HG02588 (cell line): ENCODE measurements at regions not wholly inside any gene's neighbourhood (a gene's known extent, or its start where the extent isn't known, plus 50 kb on each side); places are given as distances from the start of the nearest gene placed in this dataset.

Experiments used
- ATAC-seq: cut with Tn5 transposase; IDR thresholded peaks from one replicate; pipeline ENCODE4 v1.9.1; 2021; ENCODE audit warnings: mild to moderate bottlenecking, moderate library complexity; ENCODE audit not compliant: unreplicated experiment

- no peak for ATAC-seq
These were observed 519.3 kb upstream of the CADM2 start for GRCh38 chr3:84439476-84439875.

- ATAC-seq: no peak
These were observed 518.5 kb upstream of the CADM2 start for GRCh38 chr3:84440291-84440690.

GRCh38 chr3:84442533-84442932 is 516.3 kb upstream of the CADM2 start:
- no peak for ATAC-seq

- no peak for ATAC-seq
These were observed 513.9 kb upstream of the CADM2 start for GRCh38 chr3:84444726-84445521.

GRCh38 chr3:84487296-84487695 is 471.5 kb upstream of the CADM2 start:
- no peak for ATAC-seq

GRCh38 chr3:84504761-84505160 is 454.0 kb upstream of the CADM2 start:
- ATAC-seq: no peak

- no peak for ATAC-seq
These were observed 448.8 kb upstream of the CADM2 start for GRCh38 chr3:84510007-84510406.

- ATAC-seq: no peak
These were observed 435.9 kb upstream of the CADM2 start for GRCh38 chr3:84522893-84523292.

GRCh38 chr3:84536916-84537315 is 421.9 kb upstream of the CADM2 start:
- ATAC-seq: no peak

GRCh38 chr3:84538597-84538996 is 420.2 kb upstream of the CADM2 start:
- no peak for ATAC-seq

- ATAC-seq: no peak
These were observed 411.6 kb upstream of the CADM2 start for GRCh38 chr3:84547207-84547606.

GRCh38 chr3:84547971-84548970 is 410.5 kb upstream of the CADM2 start:
- ATAC-seq: peak; percentile 93

- ATAC-seq: no peak
These were observed 403.2 kb upstream of the CADM2 start for GRCh38 chr3:84555629-84556028.

- no peak for ATAC-seq
These were observed 392.5 kb upstream of the CADM2 start for GRCh38 chr3:84566256-84566655.

GRCh38 chr3:84567796-84568195 is 391.0 kb upstream of the CADM2 start:
- no peak for ATAC-seq

GRCh38 chr3:84573962-84574361 is 384.8 kb upstream of the CADM2 start:
- ATAC-seq: no peak

- ATAC-seq: no peak
These were observed 372.4 kb upstream of the CADM2 start for GRCh38 chr3:84586427-84586826.

- ATAC-seq: no peak
These were observed 358.0 kb upstream of the CADM2 start for GRCh38 chr3:84600703-84601225.

- ATAC-seq: no peak
These were observed 357.5 kb upstream of the CADM2 start for GRCh38 chr3:84601303-84601702.

GRCh38 chr3:84621823-84622222 is 337.0 kb upstream of the CADM2 start:
- no peak for ATAC-seq

GRCh38 chr3:84634668-84635067 is 324.1 kb upstream of the CADM2 start:
- ATAC-seq: no peak

GRCh38 chr3:84637272-84637671 is 321.5 kb upstream of the CADM2 start:
- no peak for ATAC-seq
